Breast epithelium (tissue), 3 donors: ENCODE measurements at regions not wholly inside any gene's neighbourhood (a gene's known extent, or its start where the extent isn't known, plus 50 kb on each side); places are given as distances from the start of the nearest gene placed in this dataset.

Experiments used
- POLR2A ChIP-seq: fragments of 450-650 bp; IDR thresholded peaks from one replicate; pipeline ENCODE4 v1.6.1; 2016; ENCODE audit warnings: antibody characterized with exemption, mild to moderate bottlenecking, moderate library complexity
- POLR2AphosphoS5 ChIP-seq, 3 donors: sonication (generic); formaldehyde crosslinking; IDR thresholded peaks; one replicate each; pipeline ENCODE4 v1.6.1; 2017; ENCODE audit warnings: antibody characterized with exemption in 3 of 3
- TF ChIP-seq, protein P1 (sequence below), 3 donors: fragments of 450-650 bp; IDR thresholded peaks; one replicate each; pipeline ENCODE4 v1.5.1; 2016 to 2017; ENCODE audit warnings: antibody characterized with exemption in 3 of 3, mild to moderate bottlenecking in 3 of 3, moderate library complexity in 3 of 3

- TF ChIP-seq, protein P1, sequence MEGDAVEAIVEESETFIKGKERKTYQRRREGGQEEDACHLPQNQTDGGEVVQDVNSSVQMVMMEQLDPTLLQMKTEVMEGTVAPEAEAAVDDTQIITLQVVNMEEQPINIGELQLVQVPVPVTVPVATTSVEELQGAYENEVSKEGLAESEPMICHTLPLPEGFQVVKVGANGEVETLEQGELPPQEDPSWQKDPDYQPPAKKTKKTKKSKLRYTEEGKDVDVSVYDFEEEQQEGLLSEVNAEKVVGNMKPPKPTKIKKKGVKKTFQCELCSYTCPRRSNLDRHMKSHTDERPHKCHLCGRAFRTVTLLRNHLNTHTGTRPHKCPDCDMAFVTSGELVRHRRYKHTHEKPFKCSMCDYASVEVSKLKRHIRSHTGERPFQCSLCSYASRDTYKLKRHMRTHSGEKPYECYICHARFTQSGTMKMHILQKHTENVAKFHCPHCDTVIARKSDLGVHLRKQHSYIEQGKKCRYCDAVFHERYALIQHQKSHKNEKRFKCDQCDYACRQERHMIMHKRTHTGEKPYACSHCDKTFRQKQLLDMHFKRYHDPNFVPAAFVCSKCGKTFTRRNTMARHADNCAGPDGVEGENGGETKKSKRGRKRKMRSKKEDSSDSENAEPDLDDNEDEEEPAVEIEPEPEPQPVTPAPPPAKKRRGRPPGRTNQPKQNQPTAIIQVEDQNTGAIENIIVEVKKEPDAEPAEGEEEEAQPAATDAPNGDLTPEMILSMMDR (IDR thresholded peaks at IDR 0.05): no peak
- TF ChIP-seq POLR2A (no peak), POLR2AphosphoS5 (IDR thresholded peaks at IDR 0.05) (no peak)
Observed at GRCh38 chr5:8192840-8193239, 323.9 kb downstream of the MTRR start.
